Stimulated activated CD8-positive, alpha-beta memory T cell treated with anti-CD3 and anti-CD28 coated beads, Interleukin-15, amount 100 ng/mL, for 48 hours (primary cell): ENCODE measurements at regions not wholly inside any gene's neighbourhood (a gene's known extent, or its start where the extent isn't known, plus 50 kb on each side); places are given as distances from the start of the nearest gene placed in this dataset.
A peak's percentile ranks its signal among the peaks of the same experiment; 100 is the strongest.

Source experiments
- DNase-seq, 2 donors: peaks; one replicate each; pipeline ENCODE4 v3.0.0-alpha.2; 2020; ENCODE audit warnings: low read depth in 2 of 2

- no peak for DNase-seq
Observed at GRCh38 chr10:78960316-78960800, 108.4 kb upstream of the ZMIZ1 start.

DNA sequence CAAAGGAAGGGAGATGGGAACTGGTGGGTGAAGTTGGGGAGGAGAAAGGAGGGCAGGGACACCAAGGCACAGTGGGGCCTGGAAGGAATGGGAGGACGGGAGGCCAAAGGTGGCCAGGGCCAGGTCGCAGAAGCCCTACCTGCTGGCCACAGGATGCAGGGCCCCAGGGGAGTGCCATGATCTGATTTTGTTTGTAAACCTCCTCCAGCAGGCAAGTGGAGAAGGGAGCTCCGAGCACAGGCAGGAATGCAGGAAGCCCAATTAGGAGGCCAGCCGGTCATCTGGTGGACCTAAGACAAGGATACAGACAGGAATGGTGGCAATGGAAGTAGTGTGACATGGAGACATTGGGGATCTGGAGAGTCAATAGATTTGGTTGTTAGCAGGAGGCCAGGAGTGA is 107.0 kb upstream of the ZMIZ1 start:
- no peak for DNase-seq

DNA sequence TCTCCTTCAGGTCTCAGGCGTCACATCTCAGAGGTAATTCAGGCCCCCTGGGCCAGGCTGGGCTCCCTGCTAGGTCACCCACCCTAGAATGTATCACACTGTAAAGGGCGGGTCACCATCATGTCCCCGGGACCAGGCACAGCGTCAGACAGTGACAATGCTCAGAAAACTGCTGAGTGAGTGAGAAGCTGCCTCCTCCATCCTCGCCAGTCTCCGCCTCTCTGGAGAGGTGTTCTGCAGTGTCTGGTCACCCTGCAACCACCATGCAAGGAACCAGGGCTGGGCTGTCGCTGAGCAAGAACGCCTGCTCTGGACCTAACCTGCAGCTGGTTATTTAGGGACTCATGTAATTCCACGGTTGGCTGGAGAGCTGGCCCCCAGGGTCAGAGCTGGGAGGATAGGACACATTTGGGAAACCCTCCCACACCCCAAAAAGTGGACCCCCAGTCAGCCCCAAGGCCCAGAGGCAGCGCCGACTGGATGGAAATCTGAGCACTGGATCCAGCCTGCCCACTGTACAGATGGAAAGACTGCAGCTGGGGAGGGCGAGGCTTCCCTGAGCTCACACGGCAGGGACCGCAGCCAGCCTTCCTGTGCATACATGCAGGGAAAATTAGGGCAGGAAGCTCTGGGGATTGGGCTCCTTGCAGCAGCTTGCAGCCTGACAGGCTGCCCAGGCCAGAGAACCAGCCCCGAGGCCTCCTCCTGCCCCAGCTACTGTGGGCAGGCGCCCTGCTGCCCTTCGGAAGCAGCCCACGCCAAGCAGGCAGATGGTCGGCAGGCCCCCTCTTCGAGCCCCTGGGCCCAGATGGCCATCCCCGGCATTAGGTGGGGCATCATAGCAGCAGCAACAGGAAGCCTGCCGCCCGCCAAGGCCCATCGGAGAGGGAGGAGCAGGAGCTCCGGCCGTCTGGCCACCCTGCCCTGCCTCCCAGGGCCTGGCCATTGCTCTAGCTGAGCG is 105.4 kb upstream of the ZMIZ1 start:
- no peak for DNase-seq

DNA sequence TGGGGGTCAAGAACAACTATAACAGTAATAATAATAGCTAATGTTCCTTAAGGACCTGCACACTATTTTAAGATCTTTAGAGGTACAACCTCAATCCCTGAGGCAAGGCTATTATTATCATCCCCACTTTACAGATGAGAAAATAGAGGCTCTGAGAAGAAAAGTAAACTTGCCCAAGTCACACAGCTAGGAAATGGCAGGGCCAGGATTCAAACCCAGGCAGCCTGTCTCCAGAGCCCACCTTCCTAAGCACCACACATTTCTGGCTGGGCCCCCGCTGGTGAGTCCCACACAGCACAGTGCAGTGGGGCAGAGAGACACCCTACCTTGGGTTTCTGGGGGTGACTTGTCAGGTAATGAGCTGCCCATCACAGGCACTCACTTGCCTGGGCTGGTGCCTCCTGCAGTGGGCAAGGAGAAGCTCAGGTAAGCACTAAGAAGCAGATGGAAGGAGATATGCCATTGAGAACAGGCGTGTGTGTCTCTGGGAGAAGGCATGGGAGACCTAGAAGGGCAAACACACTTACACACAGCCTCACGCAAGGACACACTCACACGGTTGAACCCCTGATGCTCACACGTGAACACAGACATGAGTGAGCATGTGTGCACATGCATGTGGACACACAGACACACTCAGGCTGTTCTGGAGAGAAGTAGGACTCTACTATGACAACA is 104.4 kb upstream of the ZMIZ1 start:
- DNase-seq, result no peak

DNA sequence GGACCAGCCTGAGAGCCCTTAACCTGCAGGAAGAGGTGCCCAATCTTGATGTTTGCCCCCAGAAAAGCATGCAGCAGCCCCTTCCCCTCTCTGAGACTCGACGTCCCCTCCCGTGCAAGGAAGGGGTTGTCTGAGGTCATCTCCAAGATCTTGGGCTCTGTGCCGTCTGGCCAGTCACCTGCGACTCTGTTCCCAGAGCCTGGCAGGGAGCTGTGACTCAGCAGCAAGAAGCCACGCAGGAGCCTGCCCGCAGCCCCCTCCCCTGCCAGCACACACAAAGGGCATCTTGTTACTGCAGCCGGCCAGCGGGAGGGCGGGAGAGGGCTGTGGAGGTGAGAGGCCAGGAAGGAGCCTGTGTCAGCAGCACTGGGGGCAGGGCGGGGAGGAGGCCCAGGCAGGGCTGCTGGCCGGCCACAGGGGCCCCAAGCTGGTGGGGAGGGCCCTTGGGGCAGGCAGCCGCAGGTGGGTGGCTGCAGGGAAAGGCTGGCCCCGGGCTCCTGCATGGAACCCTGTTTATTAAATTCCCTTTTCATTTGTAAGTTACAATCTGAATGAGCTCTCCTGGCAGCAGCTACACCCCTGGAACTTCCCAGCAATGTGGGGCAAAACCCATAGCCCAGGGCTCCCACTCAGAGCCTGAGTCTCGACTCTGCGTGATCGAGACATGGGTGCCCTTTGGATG is 103.7 kb upstream of the ZMIZ1 start:
- DNase-seq, result no peak

DNA sequence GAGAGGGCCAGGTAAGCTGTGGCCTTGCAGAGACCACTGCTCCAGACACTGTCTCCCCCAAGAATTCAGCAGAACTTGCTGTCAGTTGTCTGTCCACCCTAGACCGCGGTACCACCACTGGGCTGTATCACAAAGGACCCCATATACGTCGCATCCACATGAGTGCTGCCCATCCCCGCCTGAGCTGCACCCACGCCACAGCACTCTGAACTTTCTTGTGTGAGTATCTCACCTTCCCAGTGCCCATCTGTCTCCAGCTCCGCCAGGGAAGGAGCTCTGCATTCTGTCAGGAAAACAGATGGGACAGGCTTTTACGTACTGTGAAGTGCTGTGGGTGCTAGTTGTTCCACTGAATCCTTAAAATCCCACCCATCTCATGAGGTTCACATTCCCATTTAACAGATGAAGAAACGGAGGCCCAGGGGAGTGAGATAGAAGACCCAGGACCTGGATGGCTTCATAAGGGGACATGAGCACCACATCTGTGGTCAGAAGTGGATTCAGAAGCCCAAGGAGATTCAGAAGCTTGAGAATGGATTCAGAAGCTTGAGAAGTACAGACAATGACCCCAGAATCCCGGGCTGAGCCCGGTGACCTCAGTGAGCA is 102.5 kb upstream of the ZMIZ1 start:
- DNase-seq, result no peak

DNA sequence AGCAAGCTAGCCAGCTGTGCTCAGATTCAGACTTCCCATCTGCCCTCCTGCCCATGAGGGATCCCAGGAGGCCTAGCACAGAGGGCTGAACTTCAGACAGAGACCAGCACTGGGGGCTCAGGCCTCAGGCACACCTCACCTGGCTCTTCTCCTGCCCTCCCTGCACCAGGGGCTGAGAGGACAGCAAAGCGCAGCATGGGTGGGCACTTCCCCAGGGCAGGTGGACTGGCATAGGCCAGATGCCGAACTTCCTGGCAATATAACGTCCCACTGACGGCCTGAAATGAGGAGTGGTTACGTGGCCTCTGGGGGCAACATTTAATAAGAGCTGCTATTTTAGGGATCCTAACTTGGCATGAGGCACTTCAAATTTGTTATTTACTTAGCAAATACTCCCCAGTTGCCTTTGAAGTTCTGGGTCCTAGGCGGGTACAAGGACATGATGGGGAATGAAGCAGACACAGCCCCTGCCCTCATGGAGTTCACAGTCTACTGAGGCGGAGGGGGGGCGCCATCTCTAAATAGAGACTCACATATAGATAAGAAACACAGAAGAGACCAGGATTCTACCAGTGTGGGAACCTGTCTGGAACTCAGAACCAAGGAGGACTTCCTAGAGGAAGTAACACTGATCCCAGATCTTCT is 101.8 kb upstream of the ZMIZ1 start:
- no peak for DNase-seq

GRCh38 chr10:78968300-78968942 is 100.3 kb upstream of the ZMIZ1 start:
- DNase-seq, result no peak

- no peak for DNase-seq
Observed at GRCh38 chr10:78968943-78969342, 99.8 kb upstream of the ZMIZ1 start.

DNA sequence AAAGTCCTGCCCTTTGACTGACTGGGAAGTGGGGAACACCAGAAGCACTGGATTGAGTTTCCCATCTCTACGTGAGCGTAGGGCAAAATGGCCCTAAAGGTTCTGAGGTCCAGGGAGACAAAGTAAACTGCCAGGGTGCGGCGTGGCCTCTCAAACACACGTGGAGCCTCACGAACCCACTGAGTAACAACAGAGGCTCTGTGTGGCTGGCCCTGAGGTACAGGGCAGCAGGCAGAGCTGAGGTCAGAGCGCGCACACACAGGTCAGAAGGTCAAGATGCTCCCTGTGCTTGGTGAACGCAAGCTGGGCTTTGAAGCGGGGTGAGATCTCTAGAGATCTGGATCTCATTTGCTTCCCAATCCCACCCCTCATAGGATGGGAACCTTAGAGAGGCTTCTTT is 99.0 kb upstream of the ZMIZ1 start:
- no peak for DNase-seq

DNA sequence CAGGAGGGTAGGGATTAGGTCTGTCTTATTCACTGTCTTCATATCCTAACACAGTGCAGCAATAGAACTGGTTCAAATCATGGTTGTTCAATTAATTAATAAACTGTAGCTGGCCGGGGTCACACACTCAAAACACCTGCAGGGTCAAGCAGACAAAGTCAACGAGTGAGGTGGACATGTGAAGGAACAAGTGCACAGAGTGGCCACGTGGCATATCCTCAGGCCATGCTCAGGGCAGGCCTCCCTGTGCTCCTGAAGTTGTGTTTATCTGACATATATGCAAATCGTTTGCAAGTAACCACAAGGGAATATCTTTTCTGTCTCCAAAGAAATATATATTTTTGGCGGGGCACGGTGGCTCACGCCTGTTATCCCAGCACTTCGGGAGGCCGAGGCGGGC is 98.5 kb upstream of the ZMIZ1 start:
- no peak for DNase-seq

DNA sequence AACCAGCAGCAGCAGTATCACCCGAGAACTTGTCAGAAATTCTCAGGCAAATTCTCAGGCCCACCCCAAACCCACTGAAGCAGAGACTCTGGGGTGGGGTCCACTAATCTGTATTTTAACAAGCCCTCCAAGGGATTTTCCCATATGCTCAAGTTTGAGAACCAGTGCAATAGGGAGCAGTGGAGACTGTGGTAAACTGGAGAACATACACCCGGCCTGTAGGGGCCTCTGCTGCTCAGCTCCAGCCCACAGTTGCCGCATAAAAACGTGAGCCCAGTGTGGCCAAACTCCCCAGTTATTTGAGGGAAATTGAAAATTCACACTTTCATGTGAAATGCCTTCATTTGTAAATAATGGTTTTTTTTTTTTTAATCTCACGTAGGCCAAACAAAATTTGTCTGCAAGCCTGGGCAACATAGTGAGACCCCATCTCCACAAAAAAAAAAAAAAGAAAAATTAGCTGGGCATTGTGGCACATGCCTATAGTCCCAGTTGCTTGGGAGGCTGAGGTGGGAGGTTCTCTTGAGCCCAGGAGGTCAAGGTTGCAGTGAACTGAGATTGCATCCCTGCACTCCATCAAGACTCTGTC is 97.6 kb upstream of the ZMIZ1 start:
- no peak for DNase-seq

DNA sequence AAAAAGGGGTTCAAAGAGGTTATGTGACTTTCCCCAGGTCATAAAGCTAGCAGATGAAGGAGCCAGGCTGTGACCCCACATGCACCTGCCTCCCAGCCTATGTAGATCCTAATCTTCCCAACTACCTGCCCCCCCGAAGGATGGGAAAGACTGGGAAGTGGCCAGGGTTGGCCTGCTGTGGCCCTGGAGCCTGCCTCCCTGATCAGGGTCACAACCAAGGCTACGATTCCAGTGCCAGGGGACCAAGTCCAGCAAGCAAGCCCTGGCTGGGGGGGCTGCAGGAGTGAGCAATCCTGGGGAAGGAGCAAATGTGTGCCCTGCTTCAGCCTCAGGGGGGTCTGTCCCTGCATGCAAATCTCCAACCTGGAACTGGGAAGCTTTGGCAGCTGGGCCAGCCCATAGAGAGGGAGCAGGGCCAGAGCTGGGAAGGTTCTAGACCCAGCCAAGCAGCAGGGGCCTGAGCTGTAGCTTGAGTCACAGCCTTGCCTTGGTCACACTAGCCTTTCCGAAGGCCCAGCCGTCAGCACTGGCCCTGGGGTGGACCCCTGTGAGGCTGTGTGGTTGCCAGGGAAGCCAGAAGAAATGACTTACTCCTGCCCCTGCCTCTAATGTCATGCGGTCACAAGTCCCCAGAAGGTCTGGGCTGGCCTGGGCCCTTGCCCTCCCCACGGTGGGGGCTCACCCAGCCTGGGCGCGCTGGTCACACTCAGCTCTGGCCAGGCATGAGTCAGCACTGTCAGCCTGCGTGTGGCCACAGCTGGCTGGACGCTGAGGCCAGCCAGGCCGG is 96.4 kb upstream of the ZMIZ1 start:
- no peak for DNase-seq

DNA sequence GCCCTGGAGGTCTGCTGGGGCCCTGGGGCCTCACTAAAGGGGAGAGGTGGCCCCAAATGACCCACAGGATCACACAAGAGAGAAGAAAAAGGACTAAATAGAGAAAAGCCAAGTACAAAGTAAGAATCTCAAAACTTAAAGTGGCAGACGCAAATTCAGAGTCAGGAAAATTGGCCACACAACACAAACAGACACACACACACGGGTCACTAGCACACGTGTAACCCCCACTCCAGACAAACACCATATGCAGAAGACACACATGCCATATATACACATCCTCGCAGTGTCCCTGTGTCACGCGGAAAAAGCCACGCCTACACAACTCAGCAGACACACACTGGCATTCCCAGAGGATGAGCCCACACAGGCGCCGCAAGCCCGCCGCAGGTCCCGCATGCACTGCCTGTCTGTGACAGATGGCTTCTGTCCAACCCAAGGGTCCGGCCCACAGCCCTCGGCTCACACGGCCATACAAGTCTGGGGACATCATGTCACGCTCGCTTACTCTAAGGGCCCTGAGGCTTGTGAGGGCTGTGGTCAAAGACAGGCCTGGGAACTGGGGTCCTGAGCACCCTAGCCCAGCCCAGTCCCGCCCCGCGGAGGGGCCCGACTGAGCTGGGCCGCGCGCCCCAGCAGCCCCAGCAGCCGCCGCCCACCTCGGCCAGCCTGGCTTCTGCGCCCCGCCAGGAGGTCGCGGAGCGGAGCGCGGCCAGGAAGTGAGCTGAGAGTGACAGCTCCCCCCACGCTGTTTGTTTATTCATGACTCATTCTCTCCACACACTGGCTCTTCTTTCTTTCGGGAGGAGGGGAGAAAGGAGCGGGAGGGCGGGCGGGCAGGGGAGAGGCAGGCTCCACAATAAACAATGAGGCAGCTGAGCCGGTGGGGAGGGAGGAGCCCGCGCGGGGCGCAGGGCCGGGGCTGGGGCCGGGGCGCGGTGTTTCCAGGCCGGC is 95.5 kb upstream of the ZMIZ1 start:
- peak; percentile 66 to 69 for DNase-seq

DNA sequence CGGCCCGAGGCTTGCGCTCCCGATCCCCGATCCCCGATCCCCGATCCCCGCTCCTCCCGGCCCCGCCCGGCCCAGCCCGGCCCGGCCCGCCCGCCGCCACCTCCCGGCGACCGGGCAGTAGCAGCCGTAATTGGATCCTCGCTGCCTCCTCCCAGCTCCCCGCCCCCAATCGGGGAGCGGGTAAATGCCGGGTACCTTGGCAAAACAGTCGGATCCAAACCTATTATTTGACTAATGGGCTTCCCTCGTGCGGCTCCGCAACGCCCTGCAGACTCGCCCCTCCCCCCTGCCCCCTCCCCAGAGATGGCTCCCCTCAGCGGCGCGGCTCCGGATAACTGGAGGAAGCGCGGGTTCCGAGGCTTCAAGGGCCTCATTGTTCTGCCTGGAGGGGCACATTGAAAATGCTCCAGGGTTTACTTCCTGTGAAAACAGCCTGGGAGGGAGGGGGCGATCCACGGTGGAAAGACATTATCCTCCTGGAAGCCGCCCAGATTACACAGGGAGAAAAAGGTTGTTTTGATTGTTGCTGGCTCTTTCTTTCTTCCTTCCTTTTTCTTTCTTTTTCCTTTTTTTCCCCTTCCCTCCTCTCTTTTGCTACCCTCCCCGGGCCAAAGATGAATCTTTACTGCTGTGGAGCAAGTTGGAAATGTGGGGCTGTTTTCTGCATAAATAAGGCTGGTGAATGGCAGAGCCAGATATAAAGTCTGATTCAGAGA is 94.7 kb upstream of the ZMIZ1 start:
- DNase-seq, result peak in 1 of 2 donors; percentile 27

DNA sequence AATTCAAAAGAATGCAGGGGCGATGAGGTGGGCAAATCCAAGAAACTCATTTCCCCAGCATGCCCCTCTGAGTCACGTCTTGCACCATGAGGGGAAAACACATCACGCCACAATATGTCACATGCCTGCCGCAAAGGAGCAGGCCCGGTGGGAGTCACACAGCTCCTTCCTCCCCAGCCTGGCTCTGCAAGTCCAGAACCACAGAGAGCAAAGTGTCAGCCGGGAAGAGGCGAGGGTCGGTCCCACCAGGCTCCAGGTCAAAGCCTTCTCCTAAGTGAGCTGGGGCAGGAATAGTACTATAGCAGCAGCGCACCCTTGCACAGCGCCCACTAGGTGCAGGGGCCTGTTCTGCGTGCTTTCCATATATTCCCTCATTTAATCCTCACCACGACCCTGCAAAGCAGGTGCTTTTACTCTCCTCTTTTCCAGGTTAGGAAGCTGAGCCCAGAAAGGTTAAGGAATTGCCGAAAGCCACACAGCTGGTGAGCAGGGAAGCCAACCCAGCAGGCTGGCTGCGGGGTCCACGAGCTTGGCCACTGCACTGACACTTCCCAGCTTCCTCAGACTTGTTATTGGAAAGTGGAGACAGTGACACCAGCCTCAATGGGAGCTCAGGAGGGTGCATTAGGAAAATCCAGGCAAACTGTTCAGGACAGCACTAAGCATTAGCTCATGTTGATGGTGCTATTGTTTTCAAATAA is 94.0 kb upstream of the ZMIZ1 start:
- peak; percentile 63 to 75 for DNase-seq

DNA sequence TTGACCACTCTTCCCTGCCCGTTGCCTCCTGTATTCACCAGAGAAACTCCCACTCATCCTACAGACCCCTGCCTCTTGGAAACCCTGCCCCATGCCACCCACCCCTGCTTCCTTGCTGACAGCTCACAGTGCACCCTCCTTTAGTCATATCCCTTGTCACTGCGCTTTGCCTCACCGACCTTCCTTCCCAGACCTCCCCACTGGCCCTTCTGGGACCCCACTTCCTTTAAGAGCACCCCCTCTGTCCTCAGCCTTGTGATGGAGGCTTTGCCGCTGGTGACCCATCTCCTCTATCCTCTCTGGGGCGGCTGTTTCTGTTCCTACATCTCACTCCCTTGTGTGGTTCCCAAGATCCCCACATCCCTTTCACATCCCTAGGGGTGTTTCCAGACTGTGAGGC is 92.8 kb upstream of the ZMIZ1 start:
- DNase-seq, result no peak
